NCI-H526 treated with DMSO at 0.1 percent for 48 hours (cell line): ENCODE measurements at regions not wholly inside any gene's neighbourhood (a gene's known extent, or its start where the extent isn't known, plus 50 kb on each side); places are given as distances from the start of the nearest gene placed in this dataset.

Experiments
- DNase-seq: peaks from one replicate; lab custom pipeline; 2025; lab: John Stamatoyannopoulos, UW

GRCh38 chr5:71865665-71866320 lies 146.7 kb downstream of the CARTPT start:
- DNase-seq: no peak

GRCh38 chr5:71872311-71872864 lies 153.3 kb downstream of the CARTPT start:
- no peak for DNase-seq

DNA sequence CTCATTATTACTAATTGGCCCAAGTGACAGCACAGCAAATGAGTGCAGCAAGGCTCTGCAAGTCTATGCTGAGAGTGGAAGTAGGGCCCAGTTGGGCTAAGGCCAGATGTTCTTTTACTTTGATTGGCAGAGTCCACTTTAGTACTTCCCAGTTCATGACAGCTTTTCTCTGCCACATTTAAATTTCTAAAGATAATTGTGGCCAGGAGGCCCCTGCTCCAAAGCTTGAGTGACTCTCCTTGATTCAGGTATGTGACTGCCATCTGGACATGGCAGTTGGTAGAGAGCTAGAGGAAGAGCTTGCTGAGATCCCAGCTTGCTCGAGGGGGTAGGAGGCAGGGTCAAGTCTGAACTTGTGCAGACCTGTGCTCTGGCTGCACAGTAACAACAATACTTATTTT lies 154.1 kb downstream of the CARTPT start:
- DNase-seq: peak; percentile 34

GRCh38 chr5:71874521-71874920 lies 155.4 kb downstream of the CARTPT start:
- no peak for DNase-seq

GRCh38 chr5:71877511-71877910 lies 158.4 kb downstream of the CARTPT start:
- no peak for DNase-seq

GRCh38 chr5:71880536-71880935 lies 161.5 kb downstream of the CARTPT start:
- no peak for DNase-seq

- no peak for DNase-seq
Observed at GRCh38 chr5:71882826-71883741, 164.0 kb downstream of the CARTPT start.

GRCh38 chr5:71883742-71884103 lies 164.6 kb downstream of the CARTPT start:
- DNase-seq: no peak

GRCh38 chr5:71884926-71885325 lies 165.9 kb downstream of the CARTPT start:
- DNase-seq: no peak

DNA sequence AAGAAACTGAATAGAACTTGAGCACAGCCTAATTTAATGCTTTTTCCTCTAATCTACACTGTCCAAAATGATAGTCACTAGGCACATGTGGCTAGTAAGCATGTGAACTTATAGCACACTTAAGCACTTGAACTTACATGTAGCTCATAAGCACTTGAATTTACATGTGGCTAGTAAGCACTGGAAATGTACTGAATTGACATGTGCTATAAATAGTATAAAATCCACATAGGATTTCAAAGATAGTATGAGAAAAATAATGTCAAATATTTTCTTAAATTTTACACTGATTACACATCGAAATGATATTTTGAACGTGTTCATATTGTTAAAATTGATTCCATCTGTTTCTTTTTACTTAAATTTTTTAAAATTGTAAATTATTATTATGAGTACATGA lies 167.3 kb downstream of the CARTPT start:
- no peak for DNase-seq

DNA sequence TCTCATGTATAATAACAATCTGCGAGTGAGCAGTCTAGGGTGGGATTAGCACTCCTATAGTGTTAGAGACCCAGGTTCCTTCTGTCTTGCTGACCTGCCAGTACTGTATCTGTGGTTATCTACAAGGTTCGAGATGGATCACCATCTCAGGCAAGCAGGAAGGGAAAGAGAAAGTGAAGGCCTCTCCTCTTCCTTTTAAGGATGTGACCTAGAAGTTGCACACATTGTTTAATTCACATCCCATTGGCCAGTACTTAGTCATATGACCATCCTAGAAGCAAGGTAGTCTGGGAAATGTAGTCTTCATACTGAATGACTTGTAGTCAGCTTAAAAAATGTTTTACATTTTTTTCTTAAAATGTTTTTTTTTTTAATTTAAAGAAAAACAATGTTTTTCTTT lies 168.6 kb downstream of the CARTPT start:
- DNase-seq: no peak

GRCh38 chr5:71891406-71891805 lies 172.3 kb downstream of the CARTPT start:
- DNase-seq: no peak

DNA sequence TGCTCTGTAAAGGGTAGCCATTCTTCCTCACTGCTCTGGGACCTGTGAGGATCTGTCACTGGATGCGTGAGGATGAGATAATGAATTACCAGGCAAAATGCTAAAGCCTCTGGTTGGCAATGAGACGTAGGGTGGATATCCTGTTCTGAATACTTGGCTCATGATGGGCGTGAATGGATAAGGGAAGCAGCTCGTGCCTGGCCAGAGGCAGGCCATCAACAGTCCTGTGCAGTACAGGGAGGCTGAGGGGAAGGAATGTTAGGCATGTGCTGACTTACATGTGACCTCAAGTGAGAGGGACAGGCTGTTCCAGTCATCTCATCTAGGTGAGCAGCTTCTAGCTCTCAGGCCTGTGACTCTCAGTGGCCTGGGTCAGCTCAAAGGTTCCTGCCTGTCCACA lies 172.8 kb downstream of the CARTPT start:
- no peak for DNase-seq

DNA sequence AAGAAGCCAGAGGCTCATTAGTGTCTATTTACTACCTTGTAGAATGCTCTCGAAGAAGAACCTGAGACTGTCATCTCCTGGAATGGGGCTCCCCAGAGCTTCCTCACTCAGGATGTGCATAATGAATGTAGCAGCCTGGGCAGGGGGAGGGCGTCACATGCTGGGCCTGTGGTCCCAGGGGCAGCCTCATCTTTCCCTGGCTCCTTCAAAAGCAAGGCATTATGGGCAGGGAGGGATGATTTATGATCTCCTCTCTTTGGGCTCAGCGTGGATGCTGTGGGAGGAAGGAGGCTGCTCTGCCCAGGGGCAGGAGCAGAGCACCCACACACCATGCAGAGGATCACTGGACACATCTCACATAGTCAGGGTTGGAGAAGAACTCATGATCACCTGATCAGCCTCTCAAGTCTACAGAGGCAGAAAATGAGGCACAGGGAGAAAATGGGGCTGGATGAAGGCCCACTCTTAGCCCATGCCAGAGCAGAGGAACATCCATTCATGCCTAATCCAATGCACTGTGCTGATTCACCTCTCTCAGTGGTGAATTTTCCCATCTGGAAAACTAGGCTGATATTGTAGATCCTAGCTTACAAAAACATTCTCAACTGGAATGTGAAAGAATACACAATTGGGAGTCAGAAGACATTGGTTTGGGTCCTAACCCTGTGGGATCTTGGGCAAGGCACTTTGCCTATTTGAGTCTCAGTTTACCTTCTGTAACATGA lies 173.7 kb downstream of the CARTPT start:
- no peak for DNase-seq

GRCh38 chr5:71893451-71893850 lies 174.4 kb downstream of the CARTPT start:
- no peak for DNase-seq

DNA sequence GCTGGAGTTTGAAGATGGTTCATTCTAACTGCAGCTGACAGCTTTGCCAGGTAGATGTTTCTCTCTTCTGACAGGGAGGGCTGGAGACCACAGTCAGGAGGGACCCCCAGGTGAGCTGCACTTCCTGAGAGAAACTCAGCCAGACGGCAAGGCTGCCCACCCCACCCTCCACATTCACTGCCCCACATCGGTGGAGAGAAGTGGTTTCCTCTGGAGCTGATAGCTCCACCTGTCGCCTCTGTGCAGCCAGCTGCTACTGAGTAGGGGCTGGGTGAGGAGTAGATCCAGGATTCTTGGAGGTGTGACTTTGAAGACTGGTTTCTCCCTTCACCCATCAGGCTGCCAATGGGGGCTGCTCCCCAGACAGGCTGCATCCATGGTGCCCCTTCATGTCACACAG lies 175.0 kb downstream of the CARTPT start:
- no peak for DNase-seq

- DNase-seq: no peak
Observed at GRCh38 chr5:71895546-71895945, 176.5 kb downstream of the CARTPT start.

DNA sequence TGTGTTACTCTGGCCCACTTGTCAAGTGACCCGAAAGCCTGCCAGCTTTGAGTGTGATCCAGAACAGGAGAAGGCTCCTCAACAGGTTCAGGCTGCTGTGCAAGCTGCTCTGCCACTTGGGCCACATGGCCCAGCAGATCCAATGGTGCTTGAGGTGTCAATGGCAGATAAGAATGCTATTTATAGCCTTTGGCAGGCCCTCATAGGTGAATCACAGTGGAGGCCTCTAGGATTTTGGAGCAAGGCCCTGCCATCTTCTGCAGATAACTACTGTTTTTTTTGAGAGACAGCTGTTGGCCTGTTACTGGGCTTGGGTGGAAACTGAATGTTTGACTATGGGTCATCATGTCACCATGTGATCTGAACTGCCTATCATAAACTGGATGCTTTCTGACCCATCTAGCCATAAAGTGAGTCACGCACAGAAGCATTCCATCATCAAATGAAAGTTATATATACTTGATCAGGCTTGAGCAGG lies 180.8 kb downstream of the CARTPT start:
- DNase-seq: no peak

DNA sequence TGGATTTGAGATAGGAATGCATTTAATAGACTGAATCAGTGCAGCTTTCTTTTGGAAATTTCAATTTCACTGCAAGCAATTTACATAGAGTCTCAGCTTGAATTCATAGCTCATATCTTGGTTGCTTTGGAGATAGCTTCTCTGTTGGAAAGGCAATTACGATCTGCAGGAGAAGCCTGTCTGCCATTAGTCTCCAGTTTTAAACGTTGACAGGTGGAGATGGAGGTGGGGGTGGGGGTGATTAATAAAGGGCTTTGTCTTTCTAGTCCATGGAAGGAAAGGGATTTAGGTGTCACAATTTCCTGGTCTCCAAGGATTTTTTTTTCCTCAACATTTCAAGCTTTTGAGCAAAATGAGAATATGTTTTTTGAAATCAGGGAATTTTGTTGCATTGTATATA lies 184.7 kb downstream of the CARTPT start:
- DNase-seq: no peak

DNA sequence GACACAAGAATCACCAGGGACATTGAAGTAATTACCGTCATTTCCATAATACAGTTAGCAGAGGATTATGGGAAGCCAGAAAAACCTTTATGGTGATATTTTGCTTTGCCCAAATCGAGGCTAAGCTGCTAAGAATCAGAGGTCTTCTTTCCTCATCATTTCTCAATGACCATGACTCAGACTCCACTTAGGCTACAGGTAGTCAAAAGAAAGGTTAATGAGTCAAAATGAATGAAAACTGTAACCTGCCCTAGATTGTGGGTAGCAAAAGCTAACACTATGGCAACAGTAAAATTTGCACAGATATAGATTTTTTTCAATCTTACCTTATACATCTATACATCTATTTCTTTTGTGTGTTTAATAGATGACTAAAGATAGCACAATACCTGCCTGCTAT lies 185.8 kb downstream of the CARTPT start:
- DNase-seq: no peak

GRCh38 chr5:71905834-71906711 lies 187.0 kb downstream of the CARTPT start:
- no peak for DNase-seq
